Forelimb muscle (tissue), 1 donor: ENCODE measurements at regions not wholly inside any gene's neighbourhood (a gene's known extent, or its start where the extent isn't known, plus 50 kb on each side); places are given as distances from the start of the nearest gene placed in this dataset.

Experiments
- DNase-seq: peaks from one replicate; pipeline ENCODE4 v3.0.0-alpha.2; 2013; ENCODE audit warnings: low read depth

DNA sequence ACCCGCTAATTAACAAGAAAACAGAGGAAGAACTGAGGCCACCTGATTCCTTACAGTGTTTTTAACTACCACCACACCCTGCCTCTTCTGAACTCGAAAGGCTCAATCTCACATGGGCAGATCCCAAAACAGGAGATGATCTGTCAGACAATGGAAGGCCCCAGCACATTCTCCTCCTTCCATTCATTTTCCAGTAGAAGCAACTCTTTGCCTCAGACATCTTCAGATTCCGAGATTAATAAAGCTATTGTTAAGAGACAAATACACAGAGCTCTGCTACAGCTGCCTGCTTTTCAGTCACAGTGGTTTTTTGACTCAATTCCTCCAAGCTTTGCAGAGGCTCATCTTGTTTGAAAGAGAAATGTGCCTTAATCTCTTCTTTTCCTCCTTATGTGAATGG, 127.2 kb upstream of the ADAMTSL1 start:
- no peak for DNase-seq

- no peak for DNase-seq
These were observed 126.4 kb upstream of the ADAMTSL1 start for GRCh38 chr9:18347386-18348082.

- no peak for DNase-seq
These were observed 125.9 kb upstream of the ADAMTSL1 start for GRCh38 chr9:18348083-18348475.

DNA sequence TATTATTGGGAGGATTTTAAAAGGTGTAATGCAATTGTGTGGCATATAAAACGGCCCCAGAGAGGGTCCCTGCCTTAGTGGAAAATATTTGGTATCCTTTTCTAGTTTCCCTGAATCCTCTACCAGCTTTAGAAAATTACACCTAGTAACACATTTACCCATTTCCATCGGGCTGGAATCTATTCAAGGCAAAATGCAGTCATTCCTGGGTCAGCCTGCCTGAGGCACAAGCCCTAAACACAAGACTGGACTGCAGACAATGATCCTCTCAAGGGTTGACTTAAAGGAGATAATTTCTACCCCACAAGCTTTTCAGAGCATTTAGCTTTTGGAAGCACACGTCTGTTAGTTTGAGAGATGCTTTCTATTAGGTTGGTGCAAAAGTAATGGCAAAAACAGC, 124.4 kb upstream of the ADAMTSL1 start:
- DNase-seq: no peak

DNA sequence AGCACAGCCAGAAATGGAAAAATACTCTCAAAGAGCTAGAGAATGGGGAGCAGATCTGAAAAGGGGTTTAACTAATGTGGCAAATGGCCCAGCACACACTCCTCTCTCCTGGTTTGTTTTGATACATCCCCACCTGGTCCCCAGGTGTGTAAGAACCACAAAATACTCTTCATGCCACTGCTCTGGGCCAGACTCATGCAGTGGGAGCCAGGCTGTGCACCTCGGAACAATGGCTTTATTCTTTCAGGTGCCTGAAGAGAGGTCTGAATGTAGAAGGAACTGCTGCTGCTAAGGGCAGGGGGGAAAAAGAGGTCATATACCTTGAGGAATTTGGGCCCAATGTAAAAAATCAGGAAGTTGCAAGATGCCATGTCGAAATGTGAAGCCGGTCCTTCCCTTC, 123.9 kb upstream of the ADAMTSL1 start:
- DNase-seq: no peak

GRCh38 chr9:18350995-18351595, 122.9 kb upstream of the ADAMTSL1 start:
- DNase-seq: no peak

DNA sequence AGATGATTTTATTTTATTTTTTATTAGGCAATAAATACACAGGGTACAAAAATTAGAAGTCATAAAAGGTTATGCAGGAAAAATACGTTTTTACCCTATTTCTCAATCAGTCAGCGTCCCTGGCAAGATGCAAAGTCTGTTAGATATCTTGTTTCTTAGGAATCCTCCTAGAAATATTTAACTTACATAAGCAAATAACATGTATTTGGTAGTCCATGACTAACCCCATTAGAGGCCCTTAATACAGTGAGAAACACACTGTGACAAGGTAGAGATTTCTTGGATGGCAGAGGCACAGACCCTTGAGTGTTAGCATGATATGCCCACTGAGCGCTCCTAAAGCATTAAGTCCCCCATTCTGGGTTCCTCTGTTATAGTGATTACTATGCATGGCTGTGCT, 121.2 kb upstream of the ADAMTSL1 start:
- DNase-seq: no peak

DNA sequence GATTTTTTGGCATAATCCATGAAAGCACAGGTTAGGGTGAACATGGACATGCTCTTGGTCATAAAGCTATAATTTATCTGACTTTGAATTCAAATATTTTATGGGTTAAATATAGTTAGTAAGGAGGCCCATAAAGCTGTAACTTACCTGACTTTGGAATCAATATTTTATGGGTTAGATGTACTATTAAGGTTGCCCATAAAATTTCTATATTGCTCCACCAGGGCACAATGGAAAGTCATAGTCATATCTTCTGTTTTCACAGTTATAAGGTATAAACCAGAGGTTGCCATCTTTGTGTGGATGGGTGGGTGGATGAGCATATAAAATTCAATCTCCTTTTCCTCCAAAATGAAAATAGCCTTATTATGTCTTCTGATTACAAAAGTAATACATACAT, 120.5 kb upstream of the ADAMTSL1 start:
- no peak for DNase-seq

- no peak for DNase-seq
These were observed 116.6 kb upstream of the ADAMTSL1 start for GRCh38 chr9:18357321-18357720.

- DNase-seq: no peak
These were observed 115.6 kb upstream of the ADAMTSL1 start for GRCh38 chr9:18358325-18358724.

- no peak for DNase-seq
These were observed 114.6 kb upstream of the ADAMTSL1 start for GRCh38 chr9:18359335-18359734.

DNA sequence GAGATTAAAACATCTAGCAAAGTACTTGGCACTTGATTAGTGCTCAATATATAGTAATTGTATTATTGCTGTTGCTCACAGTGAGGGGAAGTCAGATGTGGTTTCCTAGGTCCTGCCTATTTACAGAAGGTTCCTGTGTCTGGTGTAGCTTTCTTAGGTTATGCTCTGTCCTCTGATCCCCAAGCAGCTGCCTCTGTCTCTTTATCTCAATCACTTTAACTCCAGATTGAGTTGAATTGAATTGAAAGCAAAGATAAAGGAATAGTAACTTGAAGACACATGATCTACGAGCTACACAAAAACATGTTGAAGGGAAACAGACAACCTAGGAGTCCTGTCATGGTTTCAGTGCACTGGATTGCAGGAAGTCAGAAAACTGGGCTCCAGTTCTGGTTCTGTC, 113.9 kb upstream of the ADAMTSL1 start:
- DNase-seq: no peak

DNA sequence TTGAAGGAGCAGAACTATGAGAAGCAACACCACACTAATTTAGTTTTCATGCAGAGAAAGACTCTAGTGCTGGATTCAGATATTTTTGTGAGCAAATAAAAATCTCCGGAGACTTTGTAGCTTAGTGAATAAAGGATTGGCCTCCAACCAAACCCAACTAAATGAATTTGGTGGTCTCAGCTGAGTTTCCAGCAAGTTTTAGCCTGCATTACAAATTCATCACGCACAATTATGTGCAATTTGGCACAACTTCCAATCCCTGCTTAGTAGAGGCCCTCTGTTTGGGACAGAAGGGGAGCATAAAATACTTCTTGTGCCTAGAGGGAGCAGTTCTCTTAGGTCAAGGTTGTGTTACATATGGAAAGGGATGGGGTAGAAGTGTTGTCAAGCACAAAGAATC, 112.3 kb upstream of the ADAMTSL1 start:
- no peak for DNase-seq

- DNase-seq: no peak
These were observed 111.8 kb upstream of the ADAMTSL1 start for GRCh38 chr9:18362166-18362565.

GRCh38 chr9:18362901-18363685, 110.9 kb upstream of the ADAMTSL1 start:
- DNase-seq: no peak

DNA sequence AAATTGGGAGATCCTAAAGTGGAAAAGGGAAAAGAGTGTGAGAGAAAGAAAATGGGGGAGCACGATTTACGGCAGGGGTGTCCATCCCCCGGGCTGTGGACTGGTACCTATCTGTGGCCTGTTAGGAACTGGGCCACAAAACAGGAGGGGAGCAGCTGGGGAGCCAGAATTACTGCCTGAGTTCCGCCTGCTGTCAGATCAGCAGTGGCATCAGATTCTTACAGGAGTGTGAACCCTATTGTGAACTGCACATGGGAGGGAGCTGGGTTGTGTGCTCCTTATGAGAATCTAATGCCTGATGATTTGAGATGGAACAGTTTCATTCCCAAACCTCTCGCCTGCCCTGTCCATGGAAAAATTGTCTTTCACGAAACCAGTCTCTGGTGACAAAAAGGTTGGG, 108.3 kb upstream of the ADAMTSL1 start:
- DNase-seq: no peak

DNA sequence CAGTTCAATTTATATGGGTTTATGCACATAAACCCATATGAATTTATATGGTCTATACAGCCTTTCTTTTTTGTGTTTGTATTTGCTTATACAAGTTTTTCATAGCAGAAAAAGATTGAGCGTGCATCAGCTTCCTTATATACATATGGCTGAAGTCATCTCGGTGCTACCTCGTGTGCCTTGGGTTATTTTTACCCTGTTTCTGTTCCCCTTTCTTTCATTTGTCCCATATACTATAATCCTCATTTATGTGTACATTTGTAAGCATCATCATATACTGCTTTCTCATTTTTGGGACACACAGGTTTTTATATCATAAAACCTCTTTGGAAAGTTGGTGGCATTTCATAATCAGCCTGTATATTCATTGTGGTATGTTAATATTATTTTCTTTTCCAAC, 107.8 kb upstream of the ADAMTSL1 start:
- DNase-seq: no peak

DNA sequence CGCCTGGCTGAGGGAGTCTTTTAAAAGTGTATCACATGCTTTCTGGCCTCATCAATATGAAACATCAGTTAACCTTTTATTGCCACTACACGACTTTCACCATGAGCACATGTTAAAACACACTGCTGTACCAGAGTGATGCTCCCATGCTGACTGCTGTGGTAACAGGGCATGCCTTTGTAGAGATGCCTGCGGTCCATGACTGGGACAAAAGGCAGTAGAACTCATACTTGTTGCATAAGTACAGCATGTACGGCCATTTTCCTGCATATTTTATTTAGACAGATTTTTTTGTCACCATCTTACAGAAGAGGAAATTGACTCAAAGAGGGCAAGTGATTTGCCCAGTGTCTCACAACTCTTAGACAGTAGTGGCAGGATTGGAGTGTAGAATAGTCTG, 105.7 kb upstream of the ADAMTSL1 start:
- DNase-seq: no peak

- DNase-seq: no peak
These were observed 102.8 kb upstream of the ADAMTSL1 start for GRCh38 chr9:18371141-18371540.

GRCh38 chr9:18371621-18372020, 102.3 kb upstream of the ADAMTSL1 start:
- no peak for DNase-seq

DNA sequence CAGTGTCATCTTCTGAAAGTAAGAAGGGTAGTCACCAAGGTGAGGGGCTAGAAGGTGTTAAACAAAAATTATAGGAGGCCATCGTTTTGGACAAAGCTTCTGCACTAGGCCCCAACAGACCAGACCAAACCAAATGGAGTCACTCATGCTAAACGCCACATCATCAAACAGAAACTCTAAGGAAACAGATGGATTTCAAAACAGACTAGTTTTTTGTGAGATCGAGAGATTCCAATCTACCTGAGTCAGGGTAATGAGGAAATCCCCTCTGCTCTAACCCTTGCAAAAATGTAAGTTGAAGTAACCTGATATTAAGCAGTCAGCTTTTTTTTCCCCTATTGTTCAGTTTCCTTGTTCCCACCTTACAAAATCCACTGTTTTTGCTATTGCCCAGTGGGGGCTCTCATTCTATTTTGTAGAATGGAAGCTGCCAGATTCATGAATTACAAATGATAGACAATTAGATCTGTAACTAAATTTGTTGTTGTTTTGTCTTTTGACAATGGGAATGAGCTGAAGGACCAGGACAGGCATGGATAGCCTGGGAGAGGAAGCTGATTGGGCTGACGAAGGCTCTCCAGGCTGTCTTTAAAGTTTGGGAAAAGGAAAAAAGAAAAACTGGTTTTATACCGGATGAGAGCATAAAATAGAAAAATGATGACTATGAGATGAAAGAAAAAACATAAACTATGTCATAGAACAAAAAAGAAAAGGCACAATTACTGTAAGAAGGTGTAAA, 94.7 kb upstream of the ADAMTSL1 start:
- DNase-seq: no peak

DNA sequence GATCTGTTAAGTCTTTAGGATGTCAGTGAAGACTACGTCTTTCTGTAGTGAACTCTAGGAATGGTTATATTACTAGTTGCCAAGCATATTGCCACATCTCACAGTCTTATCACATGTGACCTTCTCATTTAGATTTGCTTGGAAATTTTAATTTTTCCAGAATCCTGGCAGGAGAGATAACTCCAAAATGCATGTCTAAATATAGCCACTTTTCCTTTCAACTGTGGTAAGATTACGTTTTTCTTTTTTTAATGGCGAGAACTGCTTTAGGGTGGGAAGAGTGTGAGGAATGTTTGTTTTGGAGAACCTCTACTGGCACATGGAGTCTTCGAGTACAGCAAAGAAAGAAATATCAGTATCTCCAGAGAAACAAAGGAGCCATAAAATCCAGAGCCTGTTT, 91.7 kb upstream of the ADAMTSL1 start:
- DNase-seq: no peak
